CD14-positive monocyte (primary cell): ENCODE measurements at regions not wholly inside any gene's neighbourhood (a gene's known extent, or its start where the extent isn't known, plus 50 kb on each side); places are given as distances from the start of the nearest gene placed in this dataset.

ENCODE experiments used
- DNase-seq, 3 donors: peaks; one replicate each; pipeline ENCODE4 v3.0.0-alpha.2; 2011 to 2022
- H2AFZ ChIP-seq: 2 replicates; pipeline ENCODE4 v1.6.0; 2012; ENCODE audit warnings: mild to moderate bottlenecking, low read depth, low read length, inconsistent platforms; ENCODE audit not compliant: insufficient read depth, poor library complexity, severe bottlenecking
- H3K27ac ChIP-seq, 2 donors: 1 replicate in 1 of 2; 2 replicates in 1 of 2; pipeline ENCODE4 v1.5.1; 2012 to 2013; ENCODE audit warnings: low read length in 2 of 2, control low read depth in 1 of 2, inconsistent platforms in 1 of 2, low read depth in 1 of 2, mild to moderate bottlenecking in 1 of 2
- H3K27me3 ChIP-seq, 2 donors: one replicate each; pipeline versions ENCODE4 v1.6.0 to v1.6.1; 2011 to 2013; ENCODE audit warnings: low read length in 2 of 2; ENCODE audit not compliant: control insufficient read depth in 2 of 2, insufficient read depth in 2 of 2
- H3K36me3 ChIP-seq, 2 donors: replicated peaks in 1 of 2; 1 replicate in 1 of 2; 2 replicates in 1 of 2; pipeline versions ENCODE4 v1.5.1 to v1.6.1; 2012 to 2013; ENCODE audit warnings: low read length in 2 of 2, control low read depth in 1 of 2, inconsistent platforms in 1 of 2, mild to moderate bottlenecking in 1 of 2; ENCODE audit not compliant: insufficient read depth in 2 of 2, control insufficient read depth in 1 of 2
- H3K4me1 ChIP-seq, 2 donors: 1 replicate in 1 of 2; 2 replicates in 1 of 2; pipeline versions ENCODE4 v1.5.1 to v1.6.1; 2012 to 2013; ENCODE audit warnings: low read length in 2 of 2, control low read depth in 1 of 2, inconsistent platforms in 1 of 2, mild to moderate bottlenecking in 1 of 2, moderate library complexity in 1 of 2; ENCODE audit not compliant: insufficient read depth in 2 of 2, control insufficient read depth in 1 of 2
- H3K4me2 ChIP-seq: replicated peaks from 2 replicates; pipeline ENCODE3; 2012; ENCODE audit warnings: low read length, moderate library complexity, mild to moderate bottlenecking; ENCODE audit not compliant: poor library complexity, severe bottlenecking; ENCODE audit errors: extremely low read depth
- H3K4me3 ChIP-seq, 3 experiments: fragments of 200-600 bp in 1 of 3; sonication (generic) in 1 of 3; replicated peaks in 1 of 3; 1 replicate in 2 of 3; 2 replicates in 1 of 3; pipeline ENCODE4 v1.5.1; 2011 to 2013; ENCODE audit warnings: low read length in 3 of 3, mild to moderate bottlenecking in 3 of 3, control low read depth in 2 of 3, low read depth in 2 of 3, inconsistent platforms in 1 of 3, moderate library complexity in 1 of 3
- H3K79me2 ChIP-seq: 2 replicates; pipeline ENCODE4 v1.6.0; 2012; ENCODE audit warnings: mild to moderate bottlenecking, control low read depth, inconsistent platforms, low read length, moderate library complexity; ENCODE audit not compliant: insufficient read depth
- H3K9ac ChIP-seq: 2 replicates; pipeline ENCODE4 v1.6.0; 2017; ENCODE audit warnings: low read length, mild to moderate bottlenecking; ENCODE audit not compliant: insufficient read depth, poor library complexity, severe bottlenecking
- H3K9me3 ChIP-seq, 2 donors: replicated peaks in 1 of 2; 1 replicate in 1 of 2; 2 replicates in 1 of 2; pipeline versions ENCODE4 v1.5.1 to v1.6.1; 2012 to 2013; ENCODE audit warnings: low read length in 2 of 2, control low read depth in 1 of 2; ENCODE audit not compliant: control insufficient read depth in 1 of 2, insufficient read depth in 1 of 2
- H4K20me1 ChIP-seq: 2 replicates; pipeline ENCODE4 v1.6.0; 2012; ENCODE audit warnings: mild to moderate bottlenecking, low read length, control low read depth, moderate library complexity; ENCODE audit not compliant: insufficient read depth
- H3K27ac Mint-ChIP-seq, 7 donors: one replicate each; pipeline ENCODE4 v1.8.0; 2020; ENCODE audit warnings: mild to moderate bottlenecking in 7 of 7, mixed read lengths in 7 of 7, moderate library complexity in 6 of 7, inconsistent platforms in 2 of 7
- H3K27me3 Mint-ChIP-seq, 3 donors: one replicate each; pipeline ENCODE4 v1.8.0; 2021 to 2022; ENCODE audit warnings: low read depth in 3 of 3, mild to moderate bottlenecking in 3 of 3, mixed read lengths in 3 of 3, moderate library complexity in 3 of 3, inconsistent platforms in 1 of 3
- H3K36me3 Mint-ChIP-seq, 2 donors: one replicate each; pipeline ENCODE4 v1.8.0; 2020; ENCODE audit warnings: mixed read lengths in 2 of 2, inconsistent platforms in 1 of 2, mild to moderate bottlenecking in 1 of 2
- H3K4me1 Mint-ChIP-seq: one replicate; pipeline ENCODE4 v1.8.0; 2020; ENCODE audit warnings: mild to moderate bottlenecking, mixed read lengths
- H3K4me3 Mint-ChIP-seq, 2 donors: one replicate each; pipeline ENCODE4 v1.8.0; 2020; ENCODE audit warnings: mild to moderate bottlenecking in 2 of 2, mixed read lengths in 2 of 2, moderate library complexity in 1 of 2
- H3K9me3 Mint-ChIP-seq, 7 donors: one replicate each; pipeline ENCODE4 v1.8.0; 2020 to 2022; ENCODE audit warnings: mixed read lengths in 7 of 7, mild to moderate bottlenecking in 6 of 7, moderate library complexity in 6 of 7, inconsistent platforms in 2 of 7
- WGBS: methylation state at CpG from one replicate; pipeline ENCODE4 v1.1.5; 2013; ENCODE audit warnings: missing lambda C conversion rate; ENCODE audit not compliant: insufficient coverage; 5-methylcytosine and 5-hydroxymethylcytosine counted together
- intact Hi-C, 2 donors: fragments of 100-400 bp; cut with micrococcal nuclease; formaldehyde crosslinking; loops; one replicate each; pipeline versions ENCODE4 v1.15.0 to v1.15.1; 2023
- TF ChIP-seq, protein P1 (sequence below): fragments of 200-600 bp; IDR thresholded peaks from one replicate; pipeline ENCODE4 v1.8.0; 2022; ENCODE audit warnings: antibody characterized with exemption, mild to moderate bottlenecking

GRCh38 chr6:68189217-68189815 is 445.8 kb upstream of the ADGRB3 start:
- no peak overlapping the region for H3K4me3 Mint-ChIP-seq
- intact Hi-C loops: no loop called here
- no peaks in the 10 kb centered on the region for H3K79me2 ChIP-seq
- no peaks in the 10 kb centered on the region for H4K20me1 ChIP-seq
- peaks cover 0 to 2% (median 0%) of the 10 kb centered on the region in 3 donors for H3K27me3 Mint-ChIP-seq
- no peak overlapping the region for H3K27ac ChIP-seq
- no peak overlapping the region for H3K27ac Mint-ChIP-seq
- H2AFZ ChIP-seq: no peak overlapping the region
- WGBS: no CpG with 5 or more reads among the region's 3 CpGs
- H3K4me1 Mint-ChIP-seq: no peaks in the 10 kb centered on the region
- H3K9ac ChIP-seq: no peak overlapping the region
- peaks cover 0 to under 1% of the 10 kb centered on the region in 2 donors for H3K9me3 ChIP-seq
- H3K36me3 Mint-ChIP-seq: no peaks in the 10 kb centered on the region
- H3K4me2 ChIP-seq: no peak overlapping the region
- peaks cover 0 to 3% (median 0%) of the 10 kb centered on the region in 7 donors for H3K9me3 Mint-ChIP-seq
- no peaks in the 10 kb centered on the region for H3K27me3 ChIP-seq
- TF ChIP-seq, protein P1, sequence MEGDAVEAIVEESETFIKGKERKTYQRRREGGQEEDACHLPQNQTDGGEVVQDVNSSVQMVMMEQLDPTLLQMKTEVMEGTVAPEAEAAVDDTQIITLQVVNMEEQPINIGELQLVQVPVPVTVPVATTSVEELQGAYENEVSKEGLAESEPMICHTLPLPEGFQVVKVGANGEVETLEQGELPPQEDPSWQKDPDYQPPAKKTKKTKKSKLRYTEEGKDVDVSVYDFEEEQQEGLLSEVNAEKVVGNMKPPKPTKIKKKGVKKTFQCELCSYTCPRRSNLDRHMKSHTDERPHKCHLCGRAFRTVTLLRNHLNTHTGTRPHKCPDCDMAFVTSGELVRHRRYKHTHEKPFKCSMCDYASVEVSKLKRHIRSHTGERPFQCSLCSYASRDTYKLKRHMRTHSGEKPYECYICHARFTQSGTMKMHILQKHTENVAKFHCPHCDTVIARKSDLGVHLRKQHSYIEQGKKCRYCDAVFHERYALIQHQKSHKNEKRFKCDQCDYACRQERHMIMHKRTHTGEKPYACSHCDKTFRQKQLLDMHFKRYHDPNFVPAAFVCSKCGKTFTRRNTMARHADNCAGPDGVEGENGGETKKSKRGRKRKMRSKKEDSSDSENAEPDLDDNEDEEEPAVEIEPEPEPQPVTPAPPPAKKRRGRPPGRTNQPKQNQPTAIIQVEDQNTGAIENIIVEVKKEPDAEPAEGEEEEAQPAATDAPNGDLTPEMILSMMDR: no peak
- DNase-seq: no peak
- no peak overlapping the region for H3K4me3 ChIP-seq
- H3K4me1 ChIP-seq: no peaks in the 10 kb centered on the region
- H3K36me3 ChIP-seq: no peaks in the 10 kb centered on the region

DNA sequence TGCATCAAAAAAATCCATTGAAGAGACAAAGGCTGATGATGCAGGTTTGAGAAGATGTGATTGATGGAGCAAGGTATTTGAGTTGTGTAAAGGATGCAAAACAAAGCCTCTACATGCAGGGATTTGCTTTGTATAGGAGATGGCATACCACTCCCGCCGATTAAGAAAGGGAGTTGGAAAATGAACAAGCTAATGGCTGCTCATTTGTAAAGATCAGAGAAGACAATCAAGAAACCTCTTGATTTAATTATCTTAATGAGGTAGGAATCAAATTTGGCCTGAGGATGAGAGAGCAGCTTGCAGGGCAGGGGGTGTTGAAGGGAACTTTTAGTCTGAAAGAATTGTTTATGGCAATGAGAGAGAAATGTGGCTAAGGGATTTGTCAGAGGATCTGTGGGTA is 448.2 kb upstream of the ADGRB3 start:
- Mint-ChIP-seq H3K9me3 (peaks cover 0 to 4% (median 0%) of the 10 kb centered on the region in 7 donors), H3K4me3 (no peak overlapping the region), H3K36me3 (no peaks in the 10 kb centered on the region), H3K27me3 (peaks cover 0 to 2% (median 0%) of the 10 kb centered on the region in 3 donors), H3K4me1 (no peaks in the 10 kb centered on the region), H3K27ac (no peak overlapping the region)
- intact Hi-C loops: no loop called here
- Histone ChIP-seq H3K36me3 (no peaks in the 10 kb centered on the region), H3K79me2 (no peaks in the 10 kb centered on the region), H4K20me1 (no peaks in the 10 kb centered on the region), H3K27ac (no peak overlapping the region), H3K4me3 (no peak overlapping the region), H3K4me1 (no peaks in the 10 kb centered on the region), H2AFZ (no peak overlapping the region), H3K9me3 (no peaks in the 10 kb centered on the region), H3K9ac (no peak overlapping the region), H3K4me2 (no peak overlapping the region), H3K27me3 (no peaks in the 10 kb centered on the region)
- TF ChIP-seq, protein P1: no peak
- DNase-seq: no peak
- WGBS: no CpG with 5 or more reads among the region's 2 CpGs
